ENCODE measurements at regions not wholly inside any gene's neighbourhood (a gene's known extent, or its start where the extent isn't known, plus 50 kb on each side); places are given as distances from the start of the nearest gene placed in this dataset.
A peak's percentile ranks its signal among the peaks of the same experiment; 100 is the strongest.

DNA sequence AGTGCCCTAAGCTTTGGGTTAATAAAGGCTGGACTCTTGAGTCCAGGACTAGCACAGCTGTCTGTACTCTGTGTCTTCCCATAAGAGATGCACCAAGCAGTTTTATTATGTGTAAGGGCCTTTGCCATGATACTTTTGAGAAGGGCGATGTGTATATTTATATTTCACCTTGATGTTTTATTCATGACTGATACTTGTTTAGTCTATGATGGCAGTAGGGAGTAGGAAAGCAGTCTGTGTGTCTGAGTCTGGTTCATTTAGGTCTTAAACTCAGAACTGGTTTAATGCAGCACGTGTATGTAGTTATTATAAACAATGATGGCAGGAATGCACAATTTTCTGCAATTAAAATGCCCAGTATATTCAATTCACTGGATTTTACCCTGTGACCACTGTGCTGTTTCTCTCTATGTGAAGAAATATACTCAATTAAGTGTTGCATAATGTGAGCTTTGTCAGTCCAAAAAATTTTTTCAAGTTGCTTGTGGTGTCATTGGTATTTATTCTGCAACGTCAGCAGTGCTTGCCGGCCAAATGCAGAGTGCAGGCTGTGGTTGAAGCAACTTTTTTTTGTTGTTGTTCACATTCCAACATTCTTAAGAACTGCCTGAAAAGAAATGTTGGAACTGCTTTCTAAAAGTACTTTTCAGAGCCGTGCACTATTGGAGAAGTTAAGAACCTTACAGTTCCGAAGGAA is 423.7 kb upstream of the SEMA6D start:
- H3K4me3 ChIP-seq (ENCODE audit: low read depth in 1 of 3, low read length in 3 of 3), result no peak overlapping the region
- H3K27ac ChIP-seq (ENCODE audit: low read depth in 1 of 2, low read length in 2 of 2), result peak overlapping the region; percentile 31 to 61
- H3K4me1 ChIP-seq (ENCODE audit: control insufficient read depth in 4 of 4, insufficient read depth in 4 of 4, low read length in 3 of 4), result peaks cover 4 to 14% (median 6%) of the 10 kb centered on the region in 4 donors
- H3K9ac ChIP-seq (ENCODE audit: low read depth in 1 of 2, low read length in 2 of 2), result no peak overlapping the region
- no peaks in the 10 kb centered on the region for H3K9me3 ChIP-seq (ENCODE audit: control insufficient read depth in 4 of 4, low read length in 3 of 4)
- H3K27me3 ChIP-seq (ENCODE audit: control insufficient read depth in 4 of 4, insufficient read depth in 4 of 4, low read length in 3 of 4), result no peaks in the 10 kb centered on the region
- DNase-seq (ENCODE audit: low spot score), result no peak
- TF ChIP-seq YY1 (IDR thresholded peaks at IDR 0.05) (no peak), NR2F2 (IDR thresholded peaks at IDR 0.05) (no peak), EGR1 (IDR thresholded peaks at IDR 0.05; ENCODE audit: low read depth in 2 of 2) (no peak), RXRA (IDR thresholded peaks at IDR 0.05) (peak in 1 of 2 donors; percentile 50), FOXA1 (IDR thresholded peaks at IDR 0.05) (no peak), HNF4G (IDR thresholded peaks at IDR 0.05) (no peak), FOXA2 (IDR thresholded peaks at IDR 0.05) (peak; percentile 24), GABPA (IDR thresholded peaks at IDR 0.05 in 1 of 2, conservative IDR thresholded peaks at IDR 0.05 in 1 of 2) (no peak), RAD21 (IDR thresholded peaks at IDR 0.05) (peak in 1 of 2 donors; percentile 27), SP1 (IDR thresholded peaks at IDR 0.05) (no peak), HNF4A (conservative IDR thresholded peaks at IDR 0.05) (peak; percentile 9 to 69), JUND (IDR thresholded peaks at IDR 0.05) (peak in 1 of 2 donors; percentile 33), TAF1 (conservative IDR thresholded peaks at IDR 0.05) (no peak)
- TF ChIP-seq, protein P1, sequence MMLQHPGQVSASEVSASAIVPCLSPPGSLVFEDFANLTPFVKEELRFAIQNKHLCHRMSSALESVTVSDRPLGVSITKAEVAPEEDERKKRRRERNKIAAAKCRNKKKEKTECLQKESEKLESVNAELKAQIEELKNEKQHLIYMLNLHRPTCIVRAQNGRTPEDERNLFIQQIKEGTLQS (IDR thresholded peaks at IDR 0.05), result no peak
- TF ChIP-seq, protein P2, sequence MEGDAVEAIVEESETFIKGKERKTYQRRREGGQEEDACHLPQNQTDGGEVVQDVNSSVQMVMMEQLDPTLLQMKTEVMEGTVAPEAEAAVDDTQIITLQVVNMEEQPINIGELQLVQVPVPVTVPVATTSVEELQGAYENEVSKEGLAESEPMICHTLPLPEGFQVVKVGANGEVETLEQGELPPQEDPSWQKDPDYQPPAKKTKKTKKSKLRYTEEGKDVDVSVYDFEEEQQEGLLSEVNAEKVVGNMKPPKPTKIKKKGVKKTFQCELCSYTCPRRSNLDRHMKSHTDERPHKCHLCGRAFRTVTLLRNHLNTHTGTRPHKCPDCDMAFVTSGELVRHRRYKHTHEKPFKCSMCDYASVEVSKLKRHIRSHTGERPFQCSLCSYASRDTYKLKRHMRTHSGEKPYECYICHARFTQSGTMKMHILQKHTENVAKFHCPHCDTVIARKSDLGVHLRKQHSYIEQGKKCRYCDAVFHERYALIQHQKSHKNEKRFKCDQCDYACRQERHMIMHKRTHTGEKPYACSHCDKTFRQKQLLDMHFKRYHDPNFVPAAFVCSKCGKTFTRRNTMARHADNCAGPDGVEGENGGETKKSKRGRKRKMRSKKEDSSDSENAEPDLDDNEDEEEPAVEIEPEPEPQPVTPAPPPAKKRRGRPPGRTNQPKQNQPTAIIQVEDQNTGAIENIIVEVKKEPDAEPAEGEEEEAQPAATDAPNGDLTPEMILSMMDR (IDR thresholded peaks at IDR 0.05; ENCODE audit: low read depth, low read length, missing input control), result no peak
- TF ChIP-seq, protein P3, sequence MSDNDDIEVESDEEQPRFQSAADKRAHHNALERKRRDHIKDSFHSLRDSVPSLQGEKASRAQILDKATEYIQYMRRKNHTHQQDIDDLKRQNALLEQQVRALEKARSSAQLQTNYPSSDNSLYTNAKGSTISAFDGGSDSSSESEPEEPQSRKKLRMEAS (IDR thresholded peaks at IDR 0.05), result no peak
- TF ChIP-seq, protein P4, sequence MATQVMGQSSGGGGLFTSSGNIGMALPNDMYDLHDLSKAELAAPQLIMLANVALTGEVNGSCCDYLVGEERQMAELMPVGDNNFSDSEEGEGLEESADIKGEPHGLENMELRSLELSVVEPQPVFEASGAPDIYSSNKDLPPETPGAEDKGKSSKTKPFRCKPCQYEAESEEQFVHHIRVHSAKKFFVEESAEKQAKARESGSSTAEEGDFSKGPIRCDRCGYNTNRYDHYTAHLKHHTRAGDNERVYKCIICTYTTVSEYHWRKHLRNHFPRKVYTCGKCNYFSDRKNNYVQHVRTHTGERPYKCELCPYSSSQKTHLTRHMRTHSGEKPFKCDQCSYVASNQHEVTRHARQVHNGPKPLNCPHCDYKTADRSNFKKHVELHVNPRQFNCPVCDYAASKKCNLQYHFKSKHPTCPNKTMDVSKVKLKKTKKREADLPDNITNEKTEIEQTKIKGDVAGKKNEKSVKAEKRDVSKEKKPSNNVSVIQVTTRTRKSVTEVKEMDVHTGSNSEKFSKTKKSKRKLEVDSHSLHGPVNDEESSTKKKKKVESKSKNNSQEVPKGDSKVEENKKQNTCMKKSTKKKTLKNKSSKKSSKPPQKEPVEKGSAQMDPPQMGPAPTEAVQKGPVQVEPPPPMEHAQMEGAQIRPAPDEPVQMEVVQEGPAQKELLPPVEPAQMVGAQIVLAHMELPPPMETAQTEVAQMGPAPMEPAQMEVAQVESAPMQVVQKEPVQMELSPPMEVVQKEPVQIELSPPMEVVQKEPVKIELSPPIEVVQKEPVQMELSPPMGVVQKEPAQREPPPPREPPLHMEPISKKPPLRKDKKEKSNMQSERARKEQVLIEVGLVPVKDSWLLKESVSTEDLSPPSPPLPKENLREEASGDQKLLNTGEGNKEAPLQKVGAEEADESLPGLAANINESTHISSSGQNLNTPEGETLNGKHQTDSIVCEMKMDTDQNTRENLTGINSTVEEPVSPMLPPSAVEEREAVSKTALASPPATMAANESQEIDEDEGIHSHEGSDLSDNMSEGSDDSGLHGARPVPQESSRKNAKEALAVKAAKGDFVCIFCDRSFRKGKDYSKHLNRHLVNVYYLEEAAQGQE (IDR thresholded peaks at IDR 0.05), result no peak
- TF ChIP-seq, protein P5, sequence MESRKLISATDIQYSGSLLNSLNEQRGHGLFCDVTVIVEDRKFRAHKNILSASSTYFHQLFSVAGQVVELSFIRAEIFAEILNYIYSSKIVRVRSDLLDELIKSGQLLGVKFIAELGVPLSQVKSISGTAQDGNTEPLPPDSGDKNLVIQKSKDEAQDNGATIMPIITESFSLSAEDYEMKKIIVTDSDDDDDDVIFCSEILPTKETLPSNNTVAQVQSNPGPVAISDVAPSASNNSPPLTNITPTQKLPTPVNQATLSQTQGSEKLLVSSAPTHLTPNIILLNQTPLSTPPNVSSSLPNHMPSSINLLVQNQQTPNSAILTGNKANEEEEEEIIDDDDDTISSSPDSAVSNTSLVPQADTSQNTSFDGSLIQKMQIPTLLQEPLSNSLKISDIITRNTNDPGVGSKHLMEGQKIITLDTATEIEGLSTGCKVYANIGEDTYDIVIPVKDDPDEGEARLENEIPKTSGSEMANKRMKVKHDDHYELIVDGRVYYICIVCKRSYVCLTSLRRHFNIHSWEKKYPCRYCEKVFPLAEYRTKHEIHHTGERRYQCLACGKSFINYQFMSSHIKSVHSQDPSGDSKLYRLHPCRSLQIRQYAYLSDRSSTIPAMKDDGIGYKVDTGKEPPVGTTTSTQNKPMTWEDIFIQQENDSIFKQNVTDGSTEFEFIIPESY (IDR thresholded peaks at IDR 0.05), result no peak
- 44% methylated on average over 6 of the region's 6 CpGs for WGBS
- no peaks in the 10 kb centered on the region for H3K36me3 ChIP-seq (ENCODE audit: control insufficient read depth in 4 of 4, insufficient read depth in 3 of 4, low read depth in 1 of 4, low read length in 3 of 4)
